Kidney (tissue), 13 donors: ENCODE measurements at regions not wholly inside any gene's neighbourhood (a gene's known extent, or its start where the extent isn't known, plus 50 kb on each side); places are given as distances from the start of the nearest gene placed in this dataset.

Source experiments
- DNase-seq, 5 donors: peaks; one replicate each; pipeline ENCODE4 v3.0.0-alpha.2; 2013 to 2020
- FAIRE-seq: peaks from 2 replicates; lab custom pipeline; 2012; peaks lifted over from hg19 to GRCh38; lab: Jason Lieb, UNC
- H3K27ac ChIP-seq, 2 donors: one replicate each; pipeline ENCODE4 v1.7.0; 2013; ENCODE audit warnings: low read depth in 2 of 2, low read length in 2 of 2, inconsistent platforms in 1 of 2
- H3K27me3 ChIP-seq: one replicate; pipeline ENCODE4 v1.7.1; 2013; ENCODE audit warnings: low read length, inconsistent platforms; ENCODE audit not compliant: control insufficient read depth, insufficient read depth
- H3K36me3 ChIP-seq, 3 donors: one replicate each; pipeline versions ENCODE4 v1.7.0 to v1.7.1; 2013; ENCODE audit warnings: low read length in 3 of 3, control low read depth in 1 of 3, inconsistent platforms in 1 of 3; ENCODE audit not compliant: insufficient read depth in 3 of 3, control insufficient read depth in 2 of 3
- H3K4me1 ChIP-seq, 3 donors: one replicate each; pipeline versions ENCODE4 v1.7.0 to v1.7.1; 2013; ENCODE audit warnings: low read length in 3 of 3, inconsistent platforms in 1 of 3, low read depth in 1 of 3; ENCODE audit not compliant: control insufficient read depth in 2 of 3, insufficient read depth in 2 of 3
- H3K4me3 ChIP-seq, 3 donors: one replicate each; pipeline versions ENCODE4 v1.7.0 to v1.8.1; 2013; ENCODE audit warnings: low read length in 3 of 3, control low read depth in 1 of 3, inconsistent platforms in 1 of 3
- H3K9ac ChIP-seq, 3 donors: one replicate each; pipeline versions ENCODE4 v1.7.0 to v1.7.1; 2013; ENCODE audit warnings: low read length in 3 of 3, control low read depth in 1 of 3, inconsistent platforms in 1 of 3
- H3K9me3 ChIP-seq, 3 donors: one replicate each; pipeline versions ENCODE4 v1.7.0 to v1.7.1; 2013; ENCODE audit warnings: low read length in 3 of 3, control low read depth in 1 of 3, inconsistent platforms in 1 of 3; ENCODE audit not compliant: control insufficient read depth in 2 of 3, insufficient read depth in 1 of 3
- CTCF ChIP-seq: IDR thresholded peaks from 3 replicates; pipeline ENCODE4 v1.5.1; 2012; ENCODE audit warnings: mild to moderate bottlenecking, moderate library complexity, borderline replicate concordance; ENCODE audit not compliant: insufficient read depth; ENCODE audit errors: extremely low read depth
- intact Hi-C: fragments of 100-400 bp; cut with DNase I; formaldehyde crosslinking; loops from one replicate; pipeline ENCODE4 v1.11.1; 2022
- donor health status: control.
- donor health status: control.
- donor health status: control.
- donor health status: control.
- donor health status: control.
- donor health status: DM: yes; HTN: yes; CAD: no.
- donor health status: Normal renal cell carcinoma (clear cell type).

- intact Hi-C loops, result no loop called here
- peaks cover 0 to 2% (median 0%) of the 10 kb centered on the region in 3 donors for H3K9me3 ChIP-seq
Observed at GRCh38 chr16:52758473-52758855, 211.5 kb upstream of the TOX3 start.

GRCh38 chr16:52757746-52758472 lies 211.0 kb upstream of the TOX3 start:
- Histone ChIP-seq H3K36me3 (no peaks in the 10 kb centered on the region), H3K27me3 (no peaks in the 10 kb centered on the region), H3K27ac (no peak overlapping the region), H3K4me3 (no peak overlapping the region), H3K9me3 (peaks cover 0 to 2% (median 0%) of the 10 kb centered on the region in 3 donors), H3K9ac (no peak overlapping the region), H3K4me1 (no peaks in the 10 kb centered on the region)
- intact Hi-C loops, result no loop called here
- TF ChIP-seq CTCF, result no peak
- DNase-seq (no peak), FAIRE-seq (no peak)

More at GRCh38 chr16:52758473-52758855, 211.5 kb upstream of the TOX3 start:
- H3K4me3 ChIP-seq, result no peak overlapping the region
- H3K4me1 ChIP-seq, result no peaks in the 10 kb centered on the region
- no peaks in the 10 kb centered on the region for H3K27me3 ChIP-seq
- FAIRE-seq (no peak), DNase-seq (no peak)
- no peak for TF ChIP-seq CTCF
- no peak overlapping the region for H3K9ac ChIP-seq
- no peak overlapping the region for H3K27ac ChIP-seq
- H3K36me3 ChIP-seq, result no peaks in the 10 kb centered on the region

GRCh38 chr16:52756812-52757517 lies 210.0 kb upstream of the TOX3 start:
- FAIRE-seq (no peak), DNase-seq (no peak)
- H3K36me3 ChIP-seq, result no peaks in the 10 kb centered on the region
- H3K4me3 ChIP-seq, result no peak overlapping the region
- no peak overlapping the region for H3K27ac ChIP-seq
- no peak overlapping the region for H3K9ac ChIP-seq
- H3K27me3 ChIP-seq, result no peaks in the 10 kb centered on the region
- intact Hi-C loops, result no loop called here
- H3K9me3 ChIP-seq, result peaks cover 0 to 2% (median 0%) of the 10 kb centered on the region in 3 donors
- no peaks in the 10 kb centered on the region for H3K4me1 ChIP-seq
- TF ChIP-seq CTCF, result no peak
